PFSK-1 (cell line): ENCODE measurements at regions not wholly inside any gene's neighbourhood (a gene's known extent, or its start where the extent isn't known, plus 50 kb on each side); places are given as distances from the start of the nearest gene placed in this dataset.

Experiments used
- POLR2AphosphoS5 ChIP-seq: IDR thresholded peaks from 2 replicates; pipeline ENCODE4 v1.6.1; 2012; ENCODE audit warnings: low read depth, mild to moderate bottlenecking, control low read depth, low read length, moderate library complexity
- SIN3A ChIP-seq: IDR thresholded peaks from 2 replicates; pipeline ENCODE4 v1.6.1; 2012; ENCODE audit warnings: mild to moderate bottlenecking, low read length, moderate library complexity, borderline replicate concordance; ENCODE audit not compliant: insufficient read depth
- TAF1 ChIP-seq: IDR thresholded peaks from 2 replicates; pipeline ENCODE4 v1.6.1; 2012; ENCODE audit warnings: low read length, control low read depth, borderline replicate concordance; ENCODE audit not compliant: insufficient read depth
- TF ChIP-seq, protein P1 (sequence below), 2 experiments: IDR thresholded peaks; 2 replicates each; pipeline versions ENCODE4 v1.6.1 to v1.8.0; 2011 to 2012; ENCODE audit warnings: low read depth in 2 of 2, low read length in 2 of 2, control low read depth in 1 of 2, inconsistent platforms in 1 of 2, mild to moderate bottlenecking in 1 of 2, moderate library complexity in 1 of 2; ENCODE audit not compliant: insufficient read depth in 1 of 2

DNA sequence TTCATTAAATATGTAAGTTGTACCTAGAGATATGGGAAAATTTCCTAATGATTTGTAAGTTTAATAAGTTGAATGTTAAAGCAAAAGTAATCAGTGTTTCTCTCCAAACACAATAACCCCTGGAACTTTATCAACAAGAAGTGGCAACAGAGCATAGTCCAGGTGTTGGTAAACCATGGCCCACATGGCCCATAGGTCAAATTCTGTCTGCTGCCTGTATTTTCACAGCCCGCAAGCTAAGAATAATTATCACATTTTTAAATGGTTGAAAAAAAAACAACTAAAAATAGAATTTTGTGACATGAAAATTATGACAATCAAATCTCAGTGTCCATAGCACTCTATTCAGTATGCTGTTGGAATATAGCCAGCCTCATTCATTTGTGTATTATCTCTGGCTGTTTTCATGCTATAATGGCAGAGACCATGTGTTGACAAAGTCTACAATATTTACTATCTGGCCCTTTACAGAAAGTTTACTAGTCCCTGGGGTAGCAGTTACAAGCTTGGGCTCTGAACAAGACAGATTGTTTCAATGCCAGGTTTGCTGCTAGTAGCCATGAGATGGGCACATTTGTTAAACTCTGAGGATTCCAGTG is 395.8 kb downstream of the GASK1B start:
- TF ChIP-seq, protein P1, sequence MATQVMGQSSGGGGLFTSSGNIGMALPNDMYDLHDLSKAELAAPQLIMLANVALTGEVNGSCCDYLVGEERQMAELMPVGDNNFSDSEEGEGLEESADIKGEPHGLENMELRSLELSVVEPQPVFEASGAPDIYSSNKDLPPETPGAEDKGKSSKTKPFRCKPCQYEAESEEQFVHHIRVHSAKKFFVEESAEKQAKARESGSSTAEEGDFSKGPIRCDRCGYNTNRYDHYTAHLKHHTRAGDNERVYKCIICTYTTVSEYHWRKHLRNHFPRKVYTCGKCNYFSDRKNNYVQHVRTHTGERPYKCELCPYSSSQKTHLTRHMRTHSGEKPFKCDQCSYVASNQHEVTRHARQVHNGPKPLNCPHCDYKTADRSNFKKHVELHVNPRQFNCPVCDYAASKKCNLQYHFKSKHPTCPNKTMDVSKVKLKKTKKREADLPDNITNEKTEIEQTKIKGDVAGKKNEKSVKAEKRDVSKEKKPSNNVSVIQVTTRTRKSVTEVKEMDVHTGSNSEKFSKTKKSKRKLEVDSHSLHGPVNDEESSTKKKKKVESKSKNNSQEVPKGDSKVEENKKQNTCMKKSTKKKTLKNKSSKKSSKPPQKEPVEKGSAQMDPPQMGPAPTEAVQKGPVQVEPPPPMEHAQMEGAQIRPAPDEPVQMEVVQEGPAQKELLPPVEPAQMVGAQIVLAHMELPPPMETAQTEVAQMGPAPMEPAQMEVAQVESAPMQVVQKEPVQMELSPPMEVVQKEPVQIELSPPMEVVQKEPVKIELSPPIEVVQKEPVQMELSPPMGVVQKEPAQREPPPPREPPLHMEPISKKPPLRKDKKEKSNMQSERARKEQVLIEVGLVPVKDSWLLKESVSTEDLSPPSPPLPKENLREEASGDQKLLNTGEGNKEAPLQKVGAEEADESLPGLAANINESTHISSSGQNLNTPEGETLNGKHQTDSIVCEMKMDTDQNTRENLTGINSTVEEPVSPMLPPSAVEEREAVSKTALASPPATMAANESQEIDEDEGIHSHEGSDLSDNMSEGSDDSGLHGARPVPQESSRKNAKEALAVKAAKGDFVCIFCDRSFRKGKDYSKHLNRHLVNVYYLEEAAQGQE (IDR thresholded peaks at IDR 0.05; ENCODE audit: insufficient read depth in 1 of 2, low read depth in 2 of 2, low read length in 2 of 2): no peak
- TF ChIP-seq POLR2AphosphoS5: no peak
- no peak for TF ChIP-seq TAF1
- TF ChIP-seq SIN3A: no peak
